HG03095 (cell line): ENCODE measurements at regions not wholly inside any gene's neighbourhood (a gene's known extent, or its start where the extent isn't known, plus 50 kb on each side); places are given as distances from the start of the nearest gene placed in this dataset.

Experiments
- ATAC-seq: cut with Tn5 transposase; IDR thresholded peaks from one replicate; pipeline ENCODE4 v1.9.1; 2021; ENCODE audit warnings: moderate library complexity; ENCODE audit not compliant: unreplicated experiment

DNA sequence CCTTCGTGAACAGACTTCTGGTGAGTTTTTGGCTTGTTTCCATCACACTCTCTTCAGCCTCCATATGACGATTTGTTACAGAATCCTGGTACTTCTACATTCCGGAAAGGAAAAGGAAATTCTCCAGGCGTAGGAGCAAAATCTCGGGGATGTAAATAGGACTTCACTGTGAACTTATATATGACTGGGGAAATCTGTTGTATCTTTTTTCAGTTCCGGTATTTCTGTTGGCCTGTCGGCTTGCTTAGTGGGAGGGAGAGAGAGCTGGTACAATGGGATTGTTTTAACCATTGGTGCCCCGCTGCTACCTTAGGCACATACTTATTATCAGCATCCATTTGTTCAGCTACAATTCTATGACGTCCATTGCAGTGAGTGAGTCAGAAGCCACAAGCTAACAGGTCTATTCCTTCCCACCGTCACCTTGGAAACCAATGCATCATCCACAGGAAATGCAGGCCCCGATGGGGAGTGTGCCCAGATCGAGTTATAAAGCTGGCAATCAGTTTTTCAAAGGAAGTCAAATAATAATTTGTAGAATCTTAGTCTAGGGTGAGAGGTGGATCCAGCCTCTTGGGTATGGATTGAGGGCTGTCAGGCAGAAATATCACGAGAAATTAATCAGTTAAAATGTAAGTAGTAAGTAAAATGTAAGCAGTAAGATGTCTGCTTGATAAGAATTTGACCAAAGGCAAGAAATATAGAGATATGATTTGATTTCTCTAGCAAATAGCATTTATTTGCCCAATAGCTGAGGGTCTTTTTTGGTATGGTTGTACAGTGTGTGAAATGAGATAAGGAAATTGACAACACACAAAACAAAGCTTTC lies 92.0 kb upstream of the MKLN1 start:
- ATAC-seq: no peak

DNA sequence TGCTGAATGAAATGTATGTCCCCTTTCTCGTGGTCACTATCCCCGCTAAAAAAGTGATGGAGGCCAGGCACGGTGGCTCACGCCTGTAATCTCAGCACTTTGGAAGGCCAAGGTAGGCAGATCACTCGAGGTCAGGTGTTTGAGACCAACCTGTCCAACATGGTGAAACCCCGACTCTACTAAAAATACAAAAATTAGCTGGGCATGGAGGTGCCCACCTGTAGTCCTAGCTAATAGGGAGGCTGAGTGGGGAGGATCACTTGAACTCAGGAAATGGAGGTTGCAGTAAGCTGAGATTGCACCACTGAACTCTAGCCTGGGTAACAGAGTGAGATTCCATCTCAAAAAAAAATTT lies 91.4 kb upstream of the MKLN1 start:
- ATAC-seq: no peak

DNA sequence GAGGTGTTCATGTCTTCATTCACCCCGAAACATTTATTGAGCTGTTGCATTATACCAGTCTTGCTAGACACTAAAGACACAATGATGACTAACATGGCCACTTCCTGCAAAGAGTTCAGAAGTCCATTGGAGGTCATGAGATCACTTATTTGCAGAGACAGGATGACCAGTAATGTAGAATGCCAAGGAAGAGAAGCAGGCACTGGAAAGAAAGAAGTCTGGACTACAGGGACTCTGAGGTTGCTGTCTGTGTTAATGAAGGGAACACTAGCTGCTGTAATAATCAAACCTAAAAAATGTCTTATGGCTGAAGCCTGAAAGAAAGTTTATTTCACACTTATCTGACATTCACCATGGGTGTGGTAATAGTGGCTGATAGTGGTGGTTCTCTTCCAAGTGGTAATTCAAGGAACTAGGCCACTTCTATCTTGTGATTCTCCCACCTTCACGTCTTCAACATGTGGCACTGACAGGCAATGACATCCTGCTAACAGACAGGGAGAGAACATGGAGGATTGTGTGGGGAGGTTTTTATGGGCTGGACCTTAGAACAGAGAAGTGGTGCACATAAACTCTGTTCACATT lies 89.2 kb upstream of the MKLN1 start:
- no peak for ATAC-seq

DNA sequence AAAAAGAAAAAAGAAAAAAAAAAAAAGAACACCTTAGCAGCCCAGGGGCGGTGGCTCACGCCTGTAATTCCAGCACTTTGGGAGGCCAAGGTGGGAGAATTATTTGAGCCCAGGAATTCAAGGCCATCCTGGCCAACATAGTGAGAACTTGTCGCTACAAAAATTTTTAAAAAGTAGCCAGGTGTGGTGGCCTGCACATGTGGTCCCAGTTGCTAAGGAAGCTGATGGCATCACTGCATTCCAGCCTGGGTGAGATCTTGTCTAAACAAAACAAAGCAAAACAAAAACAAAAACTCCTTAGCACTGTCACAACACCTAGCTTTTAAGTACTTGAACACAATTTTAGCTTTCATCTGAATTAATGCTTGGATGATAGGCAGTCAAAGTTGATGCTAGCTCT lies 86.3 kb upstream of the MKLN1 start:
- ATAC-seq: no peak

DNA sequence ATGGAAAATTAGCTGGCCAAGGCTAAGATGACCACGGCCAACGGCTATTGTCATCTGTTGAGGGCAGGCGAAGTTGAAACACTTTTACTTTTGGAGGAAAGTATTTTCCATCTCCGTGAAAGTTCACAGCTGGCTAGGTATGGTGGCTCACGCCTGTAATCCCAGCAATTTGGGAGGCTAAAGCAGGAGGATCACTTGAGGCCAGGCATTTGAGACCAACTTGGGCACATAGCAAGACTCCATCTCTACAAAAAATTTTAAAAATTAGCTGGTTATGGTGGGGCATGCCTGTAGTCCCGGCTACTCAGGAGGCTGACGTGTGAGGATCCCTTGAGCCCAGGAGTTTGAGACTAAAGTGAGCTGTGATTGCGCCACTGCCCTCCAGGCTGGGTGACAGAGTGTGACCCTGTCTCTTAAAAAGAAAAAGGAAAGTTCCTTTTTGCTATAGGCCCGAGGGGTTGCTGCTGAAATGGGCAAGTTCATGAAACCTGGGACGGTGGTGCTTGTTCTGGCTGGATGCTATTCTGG lies 85.5 kb upstream of the MKLN1 start:
- no peak for ATAC-seq

DNA sequence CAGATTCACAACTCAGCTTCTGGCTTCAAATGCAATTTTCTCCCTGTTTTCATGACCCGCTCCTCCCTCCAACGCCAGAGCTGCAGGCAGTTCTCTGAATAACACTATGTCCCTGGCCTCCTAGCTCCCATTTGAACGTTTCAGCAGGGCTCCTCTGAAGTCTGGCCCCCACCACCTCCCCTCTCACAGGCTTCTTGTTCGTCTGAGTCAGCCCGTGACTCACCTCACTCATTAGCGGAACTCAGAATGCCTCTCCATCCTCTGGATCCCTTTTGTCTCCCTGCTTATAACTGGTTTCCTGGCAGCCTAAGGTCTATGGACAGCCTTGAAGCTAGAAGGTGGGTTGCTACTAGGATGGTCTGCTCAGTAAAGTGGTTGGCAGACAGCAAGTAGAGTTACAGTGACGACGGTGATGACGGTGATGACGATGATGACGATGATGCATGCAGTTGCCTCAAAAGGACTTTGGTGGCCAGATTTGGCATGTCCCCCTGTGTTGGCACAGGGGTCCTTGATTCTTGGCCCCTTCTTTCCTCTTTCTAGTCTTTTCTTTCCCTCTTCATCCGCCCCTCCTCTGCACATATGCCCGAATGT lies 83.3 kb upstream of the MKLN1 start:
- ATAC-seq: no peak

DNA sequence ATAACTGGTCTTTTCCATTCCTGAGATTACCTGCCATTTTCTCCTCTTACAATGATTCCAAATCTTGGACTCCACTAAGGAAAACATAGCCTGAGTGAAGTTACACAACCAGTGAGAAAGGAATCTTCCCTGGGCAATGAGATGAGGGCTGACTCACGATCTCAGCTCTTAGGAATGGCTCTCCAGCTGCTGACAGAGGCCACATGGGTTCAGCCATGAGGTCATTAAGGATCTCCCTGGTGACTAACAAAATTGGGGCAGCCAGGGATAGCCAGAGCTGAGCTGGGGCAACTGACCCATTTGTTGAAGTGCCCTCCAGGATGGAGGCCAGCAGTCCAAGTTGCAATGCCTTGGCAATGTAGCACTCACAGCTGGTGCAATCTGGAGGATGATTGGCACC lies 78.7 kb upstream of the MKLN1 start:
- no peak for ATAC-seq

DNA sequence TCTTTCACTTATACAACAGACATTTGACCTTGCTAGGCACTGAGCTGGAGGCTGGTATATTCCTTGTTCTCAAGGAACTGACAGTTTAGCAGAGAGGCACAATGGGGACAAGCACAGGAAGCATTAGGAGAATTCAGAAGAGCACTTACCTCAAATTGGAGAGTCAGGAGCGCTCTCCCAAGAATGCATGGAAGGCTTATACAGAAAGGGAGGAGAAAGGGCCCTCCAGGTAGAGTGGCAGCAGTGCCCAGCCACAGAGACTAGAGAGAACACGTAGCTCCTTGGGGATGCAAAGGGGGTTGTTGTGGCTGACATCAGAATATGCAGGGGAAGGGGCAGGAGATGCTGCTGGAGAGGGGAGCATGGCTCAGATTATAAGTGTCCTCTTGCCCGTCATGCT lies 78.2 kb upstream of the MKLN1 start:
- no peak for ATAC-seq

DNA sequence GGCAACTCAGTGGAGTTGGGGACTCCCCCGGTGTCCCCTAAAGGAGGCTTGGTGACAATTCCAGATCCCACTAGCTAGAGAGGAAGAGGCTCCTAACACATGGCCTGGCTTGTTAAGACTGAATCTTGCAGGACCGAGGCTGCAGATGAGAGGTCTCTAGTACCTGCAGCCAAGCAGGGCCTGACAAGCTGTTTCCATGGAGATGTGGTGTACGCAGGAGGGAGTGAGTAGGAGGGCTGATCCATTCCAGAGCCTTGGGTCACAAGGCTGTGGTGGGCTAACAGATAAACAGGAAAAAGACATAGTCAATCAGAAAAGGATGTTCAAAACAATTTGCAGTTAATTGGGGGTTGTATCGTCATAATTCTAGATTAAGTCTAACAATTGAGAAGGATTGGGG lies 77.3 kb upstream of the MKLN1 start:
- ATAC-seq: no peak

DNA sequence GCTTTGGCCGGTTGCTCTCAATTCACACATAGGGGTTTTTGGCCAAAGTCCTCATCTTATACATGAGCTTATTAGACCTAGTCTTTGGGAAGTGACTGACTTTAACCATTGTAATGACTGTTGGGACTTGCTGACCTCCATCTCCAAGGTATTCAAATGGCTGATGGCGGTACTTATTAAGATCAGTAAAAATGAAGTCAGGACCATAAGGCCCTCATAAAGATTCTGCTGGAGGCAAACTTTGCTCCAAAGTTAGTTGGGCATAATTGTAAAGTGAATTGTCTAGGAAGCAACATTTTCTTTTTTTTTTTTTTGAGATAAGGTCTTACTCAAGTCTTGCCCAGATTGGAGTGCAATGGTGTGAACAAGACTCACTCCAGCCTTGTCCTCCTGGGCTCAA lies 76.3 kb upstream of the MKLN1 start:
- ATAC-seq: no peak

DNA sequence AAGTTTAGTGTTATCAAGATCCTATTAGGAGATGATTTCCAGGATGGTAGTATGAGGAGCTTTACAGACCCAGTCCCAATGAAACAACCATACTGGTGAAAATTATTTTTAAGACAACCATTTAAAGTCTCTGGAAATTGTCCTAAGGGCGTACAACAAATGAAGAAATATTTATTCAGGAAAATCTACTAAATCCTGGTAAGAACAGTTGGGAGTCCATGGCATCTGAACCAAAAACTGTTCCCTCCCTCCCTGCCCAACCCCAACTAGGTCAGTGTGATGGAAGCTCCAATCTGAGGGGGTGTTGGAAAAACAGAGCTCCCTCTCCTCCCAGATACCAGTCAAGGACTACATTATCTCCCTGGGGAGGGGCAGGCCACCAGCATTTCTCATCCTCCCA lies 74.7 kb upstream of the MKLN1 start:
- ATAC-seq: no peak

DNA sequence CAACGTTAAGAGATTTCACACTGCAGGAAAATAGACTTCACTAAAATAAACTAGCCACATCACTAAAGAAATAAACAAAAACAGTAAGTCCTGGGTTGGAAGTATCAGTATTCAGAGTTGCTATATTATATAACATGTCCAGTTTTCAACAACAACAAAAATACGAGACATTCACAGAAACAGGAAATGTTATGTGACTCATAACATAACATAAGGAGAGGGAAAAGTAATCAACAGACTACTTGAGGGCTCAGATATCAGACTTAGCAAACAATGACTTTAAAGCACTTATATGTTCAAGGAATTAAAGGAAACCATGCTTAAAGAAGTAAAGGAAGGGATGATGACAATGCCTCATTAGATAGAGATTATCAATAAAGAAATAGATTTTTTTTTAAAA lies 73.5 kb upstream of the MKLN1 start:
- no peak for ATAC-seq

DNA sequence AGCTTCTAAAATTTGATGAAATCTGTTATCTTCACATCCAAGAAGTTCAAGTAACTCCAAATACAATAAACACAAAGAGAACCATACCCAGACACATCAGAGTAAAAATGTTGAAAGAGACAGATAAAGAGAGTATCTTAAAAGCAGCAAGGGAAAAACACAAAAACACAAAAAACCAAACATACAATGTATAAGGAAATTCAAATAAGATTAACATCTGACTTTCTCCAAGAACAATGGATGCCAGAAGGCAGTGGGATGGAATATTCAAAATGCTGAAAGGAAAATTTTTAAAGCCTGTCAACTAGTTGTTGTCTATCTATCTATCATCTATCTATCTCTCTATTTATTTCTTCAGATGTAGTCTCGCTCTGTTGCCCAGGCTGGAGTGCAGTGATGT lies 72.4 kb upstream of the MKLN1 start:
- no peak for ATAC-seq

DNA sequence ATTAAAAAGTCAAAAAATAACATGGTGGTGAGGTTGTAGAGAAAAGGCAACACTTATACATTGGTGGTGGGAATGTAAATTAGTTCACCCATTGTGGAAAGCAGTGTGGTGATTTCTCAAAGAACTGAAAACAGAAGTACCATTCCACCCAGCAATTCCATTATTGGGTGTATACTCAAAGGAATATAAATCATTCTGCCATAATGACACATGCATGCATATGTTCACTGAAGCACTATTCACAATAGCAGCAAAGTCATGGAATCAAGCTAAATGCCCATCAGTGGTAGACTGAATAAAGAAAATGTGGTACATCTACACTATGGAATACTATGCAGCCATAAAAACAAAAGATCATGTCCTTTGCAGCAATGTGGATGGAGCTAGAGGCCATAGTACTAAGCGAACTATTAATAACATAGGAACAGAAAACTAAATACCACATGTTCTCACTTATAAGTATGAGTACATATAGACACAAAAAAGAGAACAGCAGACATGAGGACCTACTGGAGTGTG lies 66.1 kb upstream of the MKLN1 start:
- no peak for ATAC-seq

DNA sequence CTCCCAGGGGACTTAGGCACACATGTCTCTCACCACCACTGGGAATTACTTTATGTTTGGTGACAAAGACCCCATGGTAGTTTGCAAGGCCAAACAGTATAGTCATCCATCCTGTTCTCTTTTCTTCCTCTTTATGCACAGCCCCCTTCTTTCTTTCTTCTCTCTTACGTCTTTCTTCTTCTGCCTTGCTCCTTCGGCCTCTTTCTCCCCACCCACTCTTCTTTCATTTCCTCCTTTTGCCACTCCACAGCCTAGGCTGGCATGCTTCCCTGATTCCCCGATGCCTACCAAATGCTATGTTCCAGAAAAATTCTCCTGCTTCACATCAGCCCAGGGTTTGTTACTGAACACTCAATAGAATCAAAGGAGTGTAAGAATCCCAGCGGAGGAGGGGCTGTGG lies 62.4 kb upstream of the MKLN1 start:
- ATAC-seq: no peak

DNA sequence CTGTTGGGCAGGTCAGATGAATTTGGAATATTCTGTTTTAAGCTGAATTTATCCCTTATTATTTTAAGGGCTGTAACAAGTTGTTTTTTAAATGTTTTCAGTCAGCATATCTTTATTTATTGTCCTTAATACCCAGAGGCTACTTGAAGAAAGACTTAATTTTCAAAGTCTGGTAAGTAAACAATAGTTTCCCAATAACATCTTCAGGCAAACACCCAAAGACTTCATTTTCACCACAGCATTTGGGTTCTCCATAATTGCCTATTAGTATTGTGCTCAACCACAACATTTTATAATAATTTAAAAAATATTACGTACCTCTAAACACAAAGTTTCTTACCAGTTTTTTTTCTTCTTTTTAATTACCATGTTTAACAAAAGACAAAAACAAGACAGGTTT lies 60.0 kb upstream of the MKLN1 start:
- no peak for ATAC-seq

DNA sequence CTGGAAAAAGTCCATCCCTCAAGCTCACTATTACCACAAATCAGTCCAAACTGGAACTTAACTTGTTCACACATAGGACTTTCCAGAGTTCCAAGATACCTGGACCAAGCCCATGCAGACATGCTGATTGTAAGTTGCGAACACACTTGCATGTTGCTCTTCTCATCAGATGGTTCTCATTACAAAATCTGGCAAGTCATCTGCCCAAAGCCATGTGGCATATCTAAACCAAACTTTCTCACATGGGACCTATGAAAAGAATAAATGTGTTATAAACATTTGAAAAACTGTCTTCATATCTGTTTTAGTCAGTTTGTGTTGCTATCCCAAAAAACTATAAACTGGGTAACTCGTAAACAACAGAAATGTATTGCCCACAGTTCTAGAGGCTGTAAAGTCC lies 58.8 kb upstream of the MKLN1 start:
- ATAC-seq: no peak

DNA sequence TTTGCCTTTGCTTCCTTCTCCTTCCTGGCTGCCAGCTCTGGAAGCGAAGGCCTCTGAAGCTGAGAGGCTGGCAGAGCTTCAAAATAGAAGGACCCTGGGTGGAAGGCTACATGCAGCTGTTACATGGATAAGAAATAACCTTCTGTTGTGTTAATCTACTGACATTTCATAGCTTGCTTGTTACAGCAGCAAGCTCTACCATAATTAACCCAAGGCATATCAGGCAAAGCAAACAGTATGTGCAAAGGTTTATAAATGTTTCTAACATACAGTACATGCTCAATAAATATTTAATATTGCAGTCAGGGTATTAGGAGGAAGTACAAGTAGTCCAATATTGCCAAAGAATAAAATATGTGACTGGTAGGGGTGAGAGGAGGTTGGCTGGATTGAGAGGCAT lies 55.6 kb upstream of the MKLN1 start:
- no peak for ATAC-seq

DNA sequence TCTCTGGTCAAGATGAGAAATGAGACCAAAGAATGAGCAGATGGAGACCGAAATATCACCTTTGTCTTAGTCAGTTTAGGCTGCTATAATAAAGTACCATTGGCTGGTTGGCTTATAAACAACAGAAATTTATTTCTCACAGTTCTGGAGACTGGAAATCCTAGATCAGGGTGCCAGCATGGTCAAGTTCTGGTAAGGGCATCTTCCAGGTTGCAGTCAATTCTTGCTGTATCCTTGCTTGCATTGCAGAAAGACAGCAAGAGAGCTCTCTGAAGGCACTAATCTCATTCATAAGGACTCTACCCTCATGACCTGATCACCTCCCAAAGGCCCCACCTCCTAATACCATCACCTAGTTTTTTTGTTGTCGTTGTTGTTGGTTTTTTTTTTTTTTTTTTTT lies 52.7 kb upstream of the MKLN1 start:
- ATAC-seq: no peak

DNA sequence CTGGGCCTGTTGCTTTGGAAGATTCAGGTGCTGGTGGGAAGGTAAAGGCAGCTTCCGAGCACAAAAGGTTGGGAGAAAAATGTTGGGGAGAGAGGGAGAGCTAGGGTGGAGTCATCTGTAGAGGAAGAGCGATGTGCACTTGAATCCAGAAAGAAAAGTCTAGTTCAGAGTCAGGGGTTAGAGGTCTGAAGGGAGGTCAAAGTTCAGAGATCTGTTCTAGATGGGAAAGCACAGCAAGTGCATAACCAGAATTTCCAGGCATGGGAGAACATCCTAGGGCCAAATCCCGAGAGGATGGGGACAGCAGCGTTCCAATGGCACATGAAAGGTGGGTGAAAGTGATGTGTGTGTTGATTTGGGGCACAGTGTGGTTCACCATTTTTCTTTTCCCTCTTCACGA lies 51.5 kb upstream of the MKLN1 start:
- ATAC-seq: no peak

DNA sequence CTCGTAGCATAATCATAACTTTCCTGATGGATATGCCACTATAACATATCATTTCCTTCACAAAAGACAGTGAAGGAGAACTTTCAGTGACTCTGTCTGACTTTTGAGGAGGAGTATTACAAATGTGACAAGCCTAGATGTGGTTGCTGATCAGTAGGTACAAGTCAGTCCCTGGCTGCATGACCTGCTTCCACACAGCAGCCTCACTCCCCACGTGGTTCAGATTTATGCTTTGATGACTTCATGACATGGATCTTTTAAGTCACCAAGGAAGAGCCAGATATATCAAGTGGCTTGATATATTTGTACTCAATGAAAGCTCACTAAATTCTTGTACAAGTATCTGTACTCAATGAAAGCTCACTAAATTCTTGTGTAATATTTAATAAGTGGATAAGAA lies 50.9 kb upstream of the MKLN1 start:
- ATAC-seq: no peak
